IMR-90 (cell line): ENCODE measurements at regions not wholly inside any gene's neighbourhood (a gene's known extent, or its start where the extent isn't known, plus 50 kb on each side); places are given as distances from the start of the nearest gene placed in this dataset.

Source experiments
- ATAC-seq: fragments of 200-7000 bp; cut with Tn5 transposase; 2 replicates; pipeline ENCODE4 v1.9.1; 2020; ENCODE audit warnings: low read depth, mild to moderate bottlenecking, moderate library complexity
- BruUV-seq: library from RNA; stranded (reverse); fragments of 400-500 nt; replicated peaks from 2 replicates; lab custom pipeline; 2021; lab: Mats Ljungman, UMichigan
- CTCF ChIA-PET: fragments of 300-600 bp; formaldehyde crosslinking; extraction: SDS; loops from one replicate; lab custom pipeline; 2021; ENCODE audit warnings: antibody characterized with exemption; lab: Yijun Ruan, JAX
- POLR2A ChIA-PET: fragments of 300-600 bp; sonication (Branson Sonifier 250); formaldehyde crosslinking; loops from one replicate; lab custom pipeline; 2022; ENCODE audit warnings: antibody characterized with exemption; ENCODE audit not compliant: unreplicated experiment; lab: Charles Lee
- DNase-seq: peaks from one replicate; pipeline ENCODE4 v3.0.0; 2013
- H2AFZ ChIP-seq: replicated peaks from 2 replicates; pipeline ENCODE3; 2013; ENCODE audit warnings: low read length, mild to moderate bottlenecking; ENCODE audit not compliant: poor library complexity
- H2AK5ac ChIP-seq: 2 replicates; pipeline ENCODE4 v1.6.1; 2013; ENCODE audit warnings: low read depth, low read length, inconsistent platforms
- H2AK9ac ChIP-seq: replicated peaks from 2 replicates; pipeline ENCODE3; 2013; ENCODE audit warnings: mild to moderate bottlenecking, low read depth, low read length, moderate library complexity; ENCODE audit not compliant: poor library complexity
- H2BK120ac ChIP-seq: 2 replicates; pipeline ENCODE4 v1.6.1; 2013; ENCODE audit warnings: low read depth, low read length, inconsistent platforms
- H2BK15ac ChIP-seq: 3 replicates; pipeline ENCODE4 v1.6.1; 2013; ENCODE audit warnings: low read depth, low read length, inconsistent platforms
- H2BK20ac ChIP-seq: 2 replicates; pipeline ENCODE4 v1.6.1; 2013; ENCODE audit warnings: low read depth, mild to moderate bottlenecking, inconsistent platforms, low read length, moderate library complexity
- H2BK5ac ChIP-seq: 2 replicates; pipeline ENCODE4 v1.6.1; 2013; ENCODE audit warnings: mild to moderate bottlenecking, low read depth, low read length, inconsistent platforms; ENCODE audit not compliant: poor library complexity, severe bottlenecking
- H3K14ac ChIP-seq: replicated peaks from 2 replicates; pipeline ENCODE4 v1.6.1; 2013; ENCODE audit warnings: low read depth, low read length, inconsistent platforms
- H3K18ac ChIP-seq: 2 replicates; pipeline ENCODE4 v1.6.1; 2013; ENCODE audit warnings: low read depth, low read length, control low read depth
- H3K23ac ChIP-seq: 2 replicates; pipeline ENCODE4 v1.6.1; 2013; ENCODE audit warnings: low read depth, low read length, inconsistent platforms
- H3K27ac ChIP-seq: 2 replicates; pipeline ENCODE4 v1.5.1; 2013; ENCODE audit warnings: mild to moderate bottlenecking, control low read depth, low read length; ENCODE audit not compliant: insufficient read depth
- H3K27me3 ChIP-seq: 2 replicates; pipeline ENCODE4 v1.6.1; 2013; ENCODE audit warnings: low read length; ENCODE audit not compliant: control insufficient read depth, insufficient read depth
- H3K36me3 ChIP-seq: 2 replicates; pipeline ENCODE4 v1.6.1; 2013; ENCODE audit warnings: low read length, mixed read lengths; ENCODE audit not compliant: control insufficient read depth, insufficient read depth
- H3K4ac ChIP-seq: 2 replicates; pipeline ENCODE4 v1.6.1; 2013; ENCODE audit warnings: low read depth, low read length, inconsistent platforms
- H3K4me1 ChIP-seq: 2 replicates; pipeline ENCODE4 v1.6.1; 2013; ENCODE audit warnings: low read length, mixed read lengths; ENCODE audit not compliant: control insufficient read depth, insufficient read depth
- H3K4me2 ChIP-seq: 2 replicates; pipeline ENCODE4 v1.6.1; 2013; ENCODE audit warnings: low read depth, mild to moderate bottlenecking, control low read depth, low read length, moderate library complexity
- H3K4me3 ChIP-seq: 2 replicates; pipeline ENCODE4 v1.5.1; 2013; ENCODE audit warnings: low read depth, mild to moderate bottlenecking, control low read depth, low read length, moderate library complexity; ENCODE audit not compliant: insufficient read depth
- H3K56ac ChIP-seq: 2 replicates; pipeline ENCODE4 v1.6.1; 2013; ENCODE audit warnings: low read length, inconsistent platforms; ENCODE audit not compliant: insufficient read depth; ENCODE audit errors: extremely low read depth
- H3K79me1 ChIP-seq, 2 experiments: 2 replicates each; pipeline ENCODE4 v1.6.1; 2013; ENCODE audit warnings: low read length in 2 of 2, inconsistent platforms in 1 of 2, low read depth in 1 of 2
- H3K9ac ChIP-seq: 2 replicates; pipeline ENCODE4 v1.6.1; 2013; ENCODE audit warnings: low read depth, low read length, control low read depth
- H3K9me1 ChIP-seq: 2 replicates; pipeline ENCODE4 v1.6.1; 2013; ENCODE audit warnings: low read length, inconsistent platforms; ENCODE audit not compliant: insufficient read depth
- H3K9me3 ChIP-seq: 2 replicates; pipeline ENCODE4 v1.6.1; 2013; ENCODE audit warnings: low read length; ENCODE audit not compliant: control insufficient read depth, insufficient read depth
- H4K20me1 ChIP-seq: 2 replicates; pipeline ENCODE4 v1.6.1; 2013; ENCODE audit warnings: low read length, inconsistent platforms; ENCODE audit not compliant: insufficient read depth
- H4K5ac ChIP-seq: 2 replicates; pipeline ENCODE4 v1.6.1; 2013; ENCODE audit warnings: mild to moderate bottlenecking, low read depth, low read length, control low read depth
- H4K8ac ChIP-seq, 2 experiments: 2 replicates each; pipeline ENCODE4 v1.6.1; 2013; ENCODE audit warnings: low read depth in 2 of 2, low read length in 2 of 2, control low read depth in 1 of 2, inconsistent platforms in 1 of 2
- H4K91ac ChIP-seq: 2 replicates; pipeline ENCODE4 v1.6.1; 2013; ENCODE audit warnings: low read depth, low read length, inconsistent platforms; ENCODE audit not compliant: insufficient read depth
- NFE2L2 ChIP-seq: fragments of 150-350 bp; IDR thresholded peaks from 2 replicates; pipeline ENCODE4 v1.6.1; 2016; ENCODE audit warnings: low read depth, mild to moderate bottlenecking, low read length
- WGBS, 2 experiments: methylation state at CpG; one replicate each; pipeline versions ENCODE4 v1.1.5 to v1.1.7; 2013; ENCODE audit warnings: missing lambda C conversion rate in 2 of 2; ENCODE audit not compliant: insufficient read length in 1 of 2; ENCODE audit errors: extremely low coverage in 2 of 2; 5-methylcytosine and 5-hydroxymethylcytosine counted together
- dilution Hi-C: fragments of 300-500 bp; cut with HindIII; formaldehyde crosslinking; loops from one replicate; pipeline ENCODE4 v1.14.3; 2018; ENCODE audit warnings: low sequenced_read_pairs; ENCODE audit not compliant: unreplicated experiment
- in situ Hi-C: fragments of 300-500 bp; cut with MboI; formaldehyde crosslinking; loops from 3 replicates; pipeline ENCODE4 v1.14.3; 2019; ENCODE audit warnings: low sequenced_read_pairs, inconsistent platforms, mixed read lengths
- intact Hi-C: fragments of 100-400 bp; cut with micrococcal nuclease; formaldehyde crosslinking; loops from 2 replicates; pipeline ENCODE4 v1.10.0; 2022

DNA sequence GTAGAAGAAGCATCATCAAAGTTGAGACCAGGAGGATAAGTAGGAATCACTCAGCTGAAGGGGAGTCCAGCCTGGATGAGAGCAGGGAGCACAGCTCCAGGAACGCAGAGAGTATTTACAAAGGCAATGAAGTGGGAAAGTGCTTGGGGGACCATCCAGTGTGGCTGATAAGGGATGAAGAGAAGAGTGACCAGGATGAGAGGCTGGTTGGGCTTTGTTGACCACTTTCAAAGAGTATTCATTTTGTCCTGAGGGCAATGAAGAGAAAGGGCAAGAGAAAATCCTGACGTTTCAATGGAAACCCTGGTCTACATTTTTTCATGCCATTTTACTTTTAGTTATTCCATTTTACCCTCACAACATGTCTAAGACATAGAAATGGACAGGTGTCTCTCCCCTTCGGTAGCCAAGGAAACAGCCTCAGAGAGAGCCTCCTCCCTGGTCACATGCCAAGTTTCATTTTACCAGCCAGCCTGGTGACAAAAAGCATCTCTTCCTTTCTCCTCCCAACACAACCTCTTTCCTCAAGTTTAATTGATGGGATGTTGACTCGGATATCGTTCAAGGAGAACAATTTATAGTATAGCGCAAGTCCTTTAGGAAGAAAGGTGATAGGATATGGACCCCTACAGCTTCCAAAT is 492.7 kb upstream of the CLINT1 start:
- BruUV-seq, result no TSS peak
- Histone ChIP-seq H3K79me1 (no peaks in the 10 kb centered on the region), H4K8ac (no peak overlapping the region), H2BK20ac (no peak overlapping the region), H3K4me1 (no peaks in the 10 kb centered on the region), H4K5ac (no peak overlapping the region), H3K27me3 (no peaks in the 10 kb centered on the region), H3K4ac (no peak overlapping the region), H4K91ac (no peak overlapping the region), H2BK15ac (no peak overlapping the region), H3K56ac (no peak overlapping the region), H3K9ac (no peak overlapping the region), H3K14ac (no peak overlapping the region), H3K18ac (no peak overlapping the region), H3K23ac (no peak overlapping the region), H3K9me3 (no peaks in the 10 kb centered on the region), H4K20me1 (no peaks in the 10 kb centered on the region), H2BK5ac (no peak overlapping the region), H3K4me3 (no peak overlapping the region), H3K9me1 (no peaks in the 10 kb centered on the region), H3K4me2 (no peak overlapping the region), H2BK120ac (no peak overlapping the region), H3K27ac (no peak overlapping the region), H3K36me3 (no peaks in the 10 kb centered on the region), H2AK5ac (no peak overlapping the region), H2AFZ (no peak overlapping the region), H2AK9ac (no peak overlapping the region)
- in situ Hi-C loops, result no loop called here
- intact Hi-C loops, result no loop called here
- ATAC-seq (no peak), DNase-seq (no peak)
- 100% methylated on average over 1 of the region's 6 CpGs; no CpG with 5 or more reads in 1 of the 2 experiments for WGBS, 2 experiments
- ChIA-PET CTCF (no interaction called here), POLR2A (no interaction called here)
- TF ChIP-seq NFE2L2, result no peak
- dilution Hi-C loops, result no loop called here
